MCF 10A (cell line): ENCODE measurements at regions not wholly inside any gene's neighbourhood (a gene's known extent, or its start where the extent isn't known, plus 50 kb on each side); places are given as distances from the start of the nearest gene placed in this dataset.
A peak's percentile ranks its signal among the peaks of the same experiment; 100 is the strongest.

ENCODE experiments used
- BruUV-seq: library from RNA; stranded (reverse); fragments of 400-500 nt; replicated peaks from 2 replicates; lab custom pipeline; 2021; lab: Mats Ljungman, UMichigan
- CTCF ChIA-PET: fragments of 300-600 bp; sonication (Branson Sonifier 250); formaldehyde crosslinking; extraction: SDS; loops from one replicate; lab custom pipeline; 2021; ENCODE audit warnings: antibody characterized with exemption, inconsistent platforms; lab: Yijun Ruan, JAX
- POLR2A ChIA-PET: fragments of 300-600, 350-650 bp; sonication (Branson Sonifier 250); formaldehyde crosslinking; extraction: SDS; loops from one replicate; lab custom pipeline; 2020; ENCODE audit warnings: antibody characterized with exemption, inconsistent platforms; lab: Yijun Ruan, JAX
- DNase-seq: peaks from one replicate; pipeline ENCODE4 v3.0.0-alpha.2; 2018; ENCODE audit not compliant: unreplicated experiment
- H3K27ac Mint-ChIP-seq: one replicate; pipeline ENCODE4 v1.8.0; 2022; ENCODE audit warnings: mild to moderate bottlenecking, low read depth, mixed read lengths; ENCODE audit not compliant: unreplicated experiment
- H3K27me3 Mint-ChIP-seq: one replicate; pipeline ENCODE4 v1.8.0; 2022; ENCODE audit warnings: mixed read lengths; ENCODE audit not compliant: insufficient read depth, unreplicated experiment
- H3K36me3 Mint-ChIP-seq: one replicate; pipeline ENCODE4 v1.8.0; 2022; ENCODE audit warnings: mild to moderate bottlenecking, moderate library complexity, mixed read lengths; ENCODE audit not compliant: insufficient read depth, unreplicated experiment
- H3K4me1 Mint-ChIP-seq: one replicate; pipeline ENCODE4 v1.8.0; 2022; ENCODE audit warnings: mixed read lengths; ENCODE audit not compliant: insufficient read depth, unreplicated experiment
- H3K4me3 Mint-ChIP-seq: one replicate; pipeline ENCODE4 v1.8.0; 2022; ENCODE audit warnings: mild to moderate bottlenecking, moderate library complexity, mixed read lengths; ENCODE audit not compliant: unreplicated experiment
- H3K9me3 Mint-ChIP-seq: one replicate; pipeline ENCODE4 v1.8.0; 2022; ENCODE audit warnings: mixed read lengths; ENCODE audit not compliant: unreplicated experiment
- intact Hi-C: fragments of 100-400 bp; cut with micrococcal nuclease; formaldehyde crosslinking; loops from 2 replicates; pipeline ENCODE4 v1.14.1; 2022
- TF ChIP-seq, protein P1 (sequence below): fragments of 200-600 bp; IDR thresholded peaks from one replicate; pipeline ENCODE4 v1.8.0; 2022; ENCODE audit warnings: antibody characterized with exemption, mild to moderate bottlenecking; ENCODE audit not compliant: unreplicated experiment

- ChIA-PET CTCF (no interaction called here), POLR2A (no interaction called here)
- no peaks in the 10 kb centered on the region for H3K4me1 Mint-ChIP-seq
- TF ChIP-seq, protein P1, sequence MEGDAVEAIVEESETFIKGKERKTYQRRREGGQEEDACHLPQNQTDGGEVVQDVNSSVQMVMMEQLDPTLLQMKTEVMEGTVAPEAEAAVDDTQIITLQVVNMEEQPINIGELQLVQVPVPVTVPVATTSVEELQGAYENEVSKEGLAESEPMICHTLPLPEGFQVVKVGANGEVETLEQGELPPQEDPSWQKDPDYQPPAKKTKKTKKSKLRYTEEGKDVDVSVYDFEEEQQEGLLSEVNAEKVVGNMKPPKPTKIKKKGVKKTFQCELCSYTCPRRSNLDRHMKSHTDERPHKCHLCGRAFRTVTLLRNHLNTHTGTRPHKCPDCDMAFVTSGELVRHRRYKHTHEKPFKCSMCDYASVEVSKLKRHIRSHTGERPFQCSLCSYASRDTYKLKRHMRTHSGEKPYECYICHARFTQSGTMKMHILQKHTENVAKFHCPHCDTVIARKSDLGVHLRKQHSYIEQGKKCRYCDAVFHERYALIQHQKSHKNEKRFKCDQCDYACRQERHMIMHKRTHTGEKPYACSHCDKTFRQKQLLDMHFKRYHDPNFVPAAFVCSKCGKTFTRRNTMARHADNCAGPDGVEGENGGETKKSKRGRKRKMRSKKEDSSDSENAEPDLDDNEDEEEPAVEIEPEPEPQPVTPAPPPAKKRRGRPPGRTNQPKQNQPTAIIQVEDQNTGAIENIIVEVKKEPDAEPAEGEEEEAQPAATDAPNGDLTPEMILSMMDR, result no peak
- DNase-seq, result no peak
- no peaks in the 10 kb centered on the region for H3K27me3 Mint-ChIP-seq
- intact Hi-C loops, result no loop called here
- H3K27ac Mint-ChIP-seq, result no peak overlapping the region
- BruUV-seq, result no TSS peak
- no peaks in the 10 kb centered on the region for H3K36me3 Mint-ChIP-seq
- peaks cover 15% of the 10 kb centered on the region for H3K9me3 Mint-ChIP-seq
- no peak overlapping the region for H3K4me3 Mint-ChIP-seq
Observed at GRCh38 chr6:22021966-22022365, 274.9 kb downstream of the PRL start.

DNA sequence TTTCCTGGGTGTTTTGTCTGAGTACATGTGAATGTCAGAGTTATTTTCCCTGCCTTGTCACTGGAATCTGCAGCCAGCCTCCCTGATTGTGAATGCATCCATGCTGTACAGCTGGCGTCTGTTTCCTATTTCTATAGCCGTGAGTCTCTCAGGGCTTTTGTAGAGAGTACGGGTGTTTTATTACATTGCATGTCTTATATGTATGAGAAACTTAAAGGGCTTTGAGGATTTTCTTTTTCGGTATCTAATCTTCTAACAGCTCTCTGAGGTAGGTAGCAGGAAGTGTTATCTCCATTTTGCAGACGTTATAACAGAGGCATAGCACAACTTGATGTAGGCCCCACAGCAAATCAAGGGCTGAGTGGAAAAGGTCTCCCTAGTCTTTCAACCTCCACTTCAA is 272.9 kb downstream of the PRL start:
- TF ChIP-seq, protein P1, result no peak
- Mint-ChIP-seq H3K4me3 (no peak overlapping the region), H3K27me3 (no peaks in the 10 kb centered on the region), H3K9me3 (peaks cover 15% of the 10 kb centered on the region), H3K36me3 (no peaks in the 10 kb centered on the region), H3K4me1 (no peaks in the 10 kb centered on the region), H3K27ac (no peak overlapping the region)
- POLR2A ChIA-PET, result no interaction called here
- no peak for DNase-seq
- CTCF ChIA-PET, result no interaction called here
- intact Hi-C loops, result no loop called here
- no TSS peak for BruUV-seq

DNA sequence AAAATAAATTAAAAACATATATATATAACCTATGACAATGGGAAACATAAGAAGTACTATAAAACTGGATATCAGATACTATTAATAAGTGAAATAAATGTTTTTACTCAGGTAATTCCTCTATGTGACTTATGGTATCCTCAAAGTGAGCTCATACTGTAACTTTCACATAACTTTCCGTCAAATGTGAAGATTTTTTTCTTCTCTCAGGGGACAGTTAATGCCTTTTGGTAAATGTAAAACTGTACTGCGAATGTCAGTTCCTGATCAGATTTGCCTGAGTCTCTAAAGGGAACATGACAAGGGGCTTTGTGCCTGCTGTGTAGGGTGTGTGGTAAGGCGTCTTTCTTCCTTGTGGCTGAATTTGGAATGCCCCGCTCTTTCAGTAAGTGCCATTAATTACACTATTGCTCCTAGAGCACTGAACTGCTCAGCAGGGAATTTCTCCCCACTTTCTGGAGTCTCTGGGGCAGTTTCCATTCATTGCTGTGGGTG is 271.8 kb downstream of the PRL start:
- Mint-ChIP-seq H3K4me1 (no peaks in the 10 kb centered on the region), H3K4me3 (no peak overlapping the region), H3K9me3 (peaks cover 15% of the 10 kb centered on the region), H3K27me3 (no peaks in the 10 kb centered on the region), H3K36me3 (no peaks in the 10 kb centered on the region), H3K27ac (no peak overlapping the region)
- BruUV-seq, result no TSS peak
- no peak for DNase-seq
- ChIA-PET POLR2A (interaction anchor here (0.6 kb wide), 2 partner anchors 22 to 733 kb away, joined by 3 read pairs; no protein-coding TSS in a partner anchor), CTCF (interaction anchor here (0.6 kb wide), 1 partner anchor 1005 kb away, joined by 6 read pairs; no protein-coding TSS in a partner anchor)
- TF ChIP-seq, protein P1, result no peak
- intact Hi-C loops, result no loop called here

- Mint-ChIP-seq H3K4me3 (no peak overlapping the region), H3K36me3 (no peaks in the 10 kb centered on the region), H3K27ac (no peak overlapping the region), H3K4me1 (no peaks in the 10 kb centered on the region), H3K27me3 (no peaks in the 10 kb centered on the region), H3K9me3 (peaks cover 15% of the 10 kb centered on the region)
- intact Hi-C loops, result no loop called here
- POLR2A ChIA-PET, result interaction anchor here (0.6 to 1.4 kb wide), 3 partner anchors 8 to 733 kb away, joined by 3 read pairs; no protein-coding TSS in a partner anchor
- TF ChIP-seq, protein P1, result no peak
- no TSS peak for BruUV-seq
- CTCF ChIA-PET, result interaction anchor here (0.6 to 0.7 kb wide), 4 partner anchors 430 to 1360 kb away, joined by 3 to 6 read pairs (median 3); no protein-coding TSS in a partner anchor
- peak; percentile 38 for DNase-seq
Observed at GRCh38 chr6:22025468-22026163, 271.2 kb downstream of the PRL start.
